Thoracic aorta (tissue), 2 donors: ENCODE measurements at regions not wholly inside any gene's neighbourhood (a gene's known extent, or its start where the extent isn't known, plus 50 kb on each side); places are given as distances from the start of the nearest gene placed in this dataset.
A peak's percentile ranks its signal among the peaks of the same experiment; 100 is the strongest.

Source experiments
- ATAC-seq: fragments of 150-250 bp; one replicate; pipeline ENCODE4 v1.8.0; 2017; ENCODE audit warnings: low read depth; ENCODE audit not compliant: insufficient number of reproducible peaks, low FRiP score
- DNase-seq: peaks from one replicate; pipeline ENCODE4 v3.0.0-alpha.2; 2020; ENCODE audit warnings: low spot score
- H3K27ac ChIP-seq, 2 donors: fragments of 200-600 bp; sonication (generic); 1 replicate in 1 of 2; 2 replicates in 1 of 2; pipeline ENCODE4 v1.5.1; 2016; ENCODE audit warnings: mild to moderate bottlenecking in 2 of 2, moderate library complexity in 2 of 2
- H3K27me3 ChIP-seq: fragments of 200-600 bp; sonication (generic); replicated peaks from 2 replicates; pipeline ENCODE4 v1.6.0; 2016; ENCODE audit warnings: mild to moderate bottlenecking; ENCODE audit not compliant: insufficient read depth
- H3K36me3 ChIP-seq: fragments of 200-600 bp; sonication (generic); one replicate; pipeline ENCODE4 v1.5.1; 2016
- H3K4me1 ChIP-seq, 2 donors: fragments of 200-600 bp; sonication (generic); 1 replicate in 1 of 2; 2 replicates in 1 of 2; pipeline versions ENCODE4 v1.5.1 to v1.6.0; 2016; ENCODE audit warnings: low read depth in 2 of 2, mild to moderate bottlenecking in 1 of 2; ENCODE audit not compliant: control insufficient read depth in 1 of 2
- H3K4me3 ChIP-seq: fragments of 200-600 bp; sonication (generic); 2 replicates; pipeline ENCODE4 v1.5.1; 2016; ENCODE audit warnings: mild to moderate bottlenecking
- H3K9me3 ChIP-seq: fragments of 200-600 bp; sonication (generic); 2 replicates; pipeline ENCODE4 v1.5.1; 2016
- CTCF ChIP-seq: fragments of 200-600 bp; sonication (generic); IDR thresholded peaks from one replicate; pipeline ENCODE4 v1.5.1; 2019; ENCODE audit warnings: antibody characterized with exemption

DNA sequence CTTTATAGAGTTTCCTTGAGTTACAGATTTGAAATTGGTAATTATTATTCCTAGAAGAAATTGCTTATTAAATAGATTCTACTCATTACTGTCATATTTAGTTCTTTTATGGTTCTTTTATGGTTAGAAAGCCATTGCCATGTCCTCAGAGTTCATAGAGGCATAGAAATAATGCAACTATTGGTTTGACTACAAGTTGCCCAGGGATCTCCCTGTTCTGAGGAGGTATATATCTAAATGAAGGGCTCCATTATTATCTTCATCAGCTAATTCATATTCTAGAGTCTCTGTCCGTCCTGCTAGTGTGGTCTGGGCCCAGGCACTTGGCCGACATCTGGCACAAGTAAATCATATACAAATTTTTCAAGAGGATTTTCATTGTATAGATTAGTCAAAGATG is 535.7 kb downstream of the PPP4R3C start:
- Histone ChIP-seq H3K27me3 (no peaks in the 10 kb centered on the region), H3K27ac (no peak overlapping the region), H3K4me1 (no peaks in the 10 kb centered on the region), H3K9me3 (no peaks in the 10 kb centered on the region), H3K36me3 (no peaks in the 10 kb centered on the region), H3K4me3 (no peak overlapping the region)
- DNase-seq (no peak), ATAC-seq (no peak)
- TF ChIP-seq CTCF = no peak

- ATAC-seq = no peak
These were observed 538.1 kb downstream of the PPP4R3C start for GRCh38 chrX:26925088-26925487.

GRCh38 chrX:26922278-26922677 is 540.9 kb downstream of the PPP4R3C start:
- H3K9me3 ChIP-seq = no peaks in the 10 kb centered on the region
- H3K36me3 ChIP-seq = no peaks in the 10 kb centered on the region
- no peak for DNase-seq
- no peak overlapping the region for H3K4me3 ChIP-seq
- no peaks in the 10 kb centered on the region for H3K4me1 ChIP-seq
- ATAC-seq = no peak
- no peaks in the 10 kb centered on the region for H3K27me3 ChIP-seq
- no peak for TF ChIP-seq CTCF
- H3K27ac ChIP-seq = no peak overlapping the region

More at GRCh38 chrX:26925088-26925487, 538.1 kb downstream of the PPP4R3C start:
- Histone ChIP-seq H3K4me1 (no peaks in the 10 kb centered on the region), H3K27me3 (no peaks in the 10 kb centered on the region), H3K4me3 (no peak overlapping the region), H3K36me3 (no peaks in the 10 kb centered on the region), H3K9me3 (no peaks in the 10 kb centered on the region), H3K27ac (no peak overlapping the region)
- no peak for DNase-seq
- no peak for TF ChIP-seq CTCF

DNA sequence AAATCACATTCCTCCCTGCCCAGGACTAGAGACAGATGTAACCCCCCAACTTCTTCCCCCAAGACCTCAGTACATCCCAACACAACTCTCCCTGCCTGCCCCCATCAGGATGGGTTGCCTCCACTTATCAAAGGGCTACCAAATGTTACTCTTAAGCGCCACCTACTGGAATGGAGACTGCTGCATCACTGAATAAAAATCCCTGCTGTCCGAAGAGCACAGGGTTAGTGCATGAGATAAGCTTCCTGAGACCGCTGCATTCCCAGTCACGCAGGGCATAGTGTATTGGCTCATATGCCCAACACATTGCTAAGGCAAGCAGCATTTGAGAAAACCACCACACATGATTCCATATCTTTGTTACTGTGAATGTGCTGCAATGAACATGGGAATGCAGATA is 544.5 kb downstream of the PPP4R3C start:
- DNase-seq (no peak), ATAC-seq (no peak)
- no peak overlapping the region for H3K27ac ChIP-seq
- H3K4me1 ChIP-seq = no peaks in the 10 kb centered on the region
- H3K4me3 ChIP-seq = no peak overlapping the region
- H3K36me3 ChIP-seq = no peaks in the 10 kb centered on the region
- peak; percentile 25 for TF ChIP-seq CTCF
- no peaks in the 10 kb centered on the region for H3K27me3 ChIP-seq
- no peaks in the 10 kb centered on the region for H3K9me3 ChIP-seq

- no peaks in the 10 kb centered on the region for H3K36me3 ChIP-seq
These were observed 546.1 kb downstream of the PPP4R3C start for GRCh38 chrX:26916991-26917390.

More at GRCh38 chrX:26916991-26917390, 546.1 kb downstream of the PPP4R3C start:
- Histone ChIP-seq H3K9me3 (no peaks in the 10 kb centered on the region), H3K4me3 (no peak overlapping the region), H3K27me3 (no peaks in the 10 kb centered on the region), H3K4me1 (no peaks in the 10 kb centered on the region), H3K27ac (no peak overlapping the region)
- ATAC-seq = no peak
- TF ChIP-seq CTCF = no peak
- DNase-seq = no peak
